SK-N-SH (cell line): ENCODE measurements at regions not wholly inside any gene's neighbourhood (a gene's known extent, or its start where the extent isn't known, plus 50 kb on each side); places are given as distances from the start of the nearest gene placed in this dataset.
"Not testable (repeated sequence)": the region's sequence is repeated elsewhere in the genome, so short reads cannot be mapped to it uniquely, and the experiment has no call there.

Experiments
- CTCF ChIA-PET: fragments of 300-600, 350-600 bp; formaldehyde crosslinking; extraction: SDS; loops from one replicate; lab custom pipeline; 2021; lab: Yijun Ruan, JAX
- POLR2A ChIA-PET: fragments of 350-600 bp; sonication (Branson Sonifier 250); formaldehyde crosslinking; extraction: SDS; loops from one replicate; lab custom pipeline; 2020; ENCODE audit warnings: antibody characterized with exemption, inconsistent platforms; lab: Yijun Ruan, JAX
- DNase-seq: peaks from one replicate; pipeline ENCODE4 v3.0.0; 2012
- H2AFZ ChIP-seq: fragments of 200-600 bp; sonication (generic); 2 replicates; pipeline ENCODE4 v1.8.1; 2016; ENCODE audit warnings: antibody characterized with exemption, mild to moderate bottlenecking, low read depth
- H3F3A ChIP-seq: fragments of 200-600 bp; sonication (generic); replicated peaks from 2 replicates; pipeline ENCODE3; 2016; ENCODE audit warnings: antibody characterized with exemption, mild to moderate bottlenecking; ENCODE audit not compliant: insufficient read depth
- H3K27ac ChIP-seq, 2 experiments: fragments of 200-500 bp in 1 of 2; fragments of 200-600 bp in 1 of 2; sonication (Bioruptor generic) in 1 of 2; sonication (generic), shearing (Covaris generic) in 1 of 2; 2 replicates each; pipeline versions ENCODE4 v1.5.1 to v1.6.1; 2014 to 2016; ENCODE audit warnings: low read depth in 2 of 2, inconsistent platforms in 1 of 2, low read length in 1 of 2, mild to moderate bottlenecking in 1 of 2, mixed read lengths in 1 of 2
- H3K27me3 ChIP-seq: fragments of 200-600 bp; sonication (generic), shearing (Covaris generic); 2 replicates; pipeline ENCODE4 v1.6.1; 2016; ENCODE audit warnings: mixed run types; ENCODE audit not compliant: insufficient read depth
- H3K36me3 ChIP-seq, 2 experiments: fragments of 200-500 bp in 1 of 2; fragments of 200-600 bp in 1 of 2; sonication (Bioruptor generic) in 1 of 2; sonication (generic) in 1 of 2; replicated peaks in 1 of 2; 2 replicates each; pipeline versions ENCODE3 to v1.5.1; 2014 to 2016; ENCODE audit warnings: low read length in 1 of 2, mild to moderate bottlenecking in 1 of 2; ENCODE audit not compliant: insufficient read depth in 2 of 2, control insufficient read depth in 1 of 2
- H3K4me1 ChIP-seq, 2 experiments: fragments of 200-500 bp in 1 of 2; fragments of 200-600 bp in 1 of 2; sonication (Bioruptor generic) in 1 of 2; sonication (generic), shearing (Covaris generic) in 1 of 2; 2 replicates each; pipeline versions ENCODE4 v1.5.1 to v1.6.1; 2014 to 2016; ENCODE audit warnings: low read depth in 1 of 2, low read length in 1 of 2, mixed run types in 1 of 2; ENCODE audit not compliant: insufficient read depth in 2 of 2, control insufficient read depth in 1 of 2
- H3K4me2 ChIP-seq: fragments of 200-600 bp; sonication (generic), shearing (Covaris generic); 2 replicates; pipeline ENCODE4 v1.6.1; 2017; ENCODE audit warnings: mixed run types
- H3K4me3 ChIP-seq, 2 experiments: fragments of 200-500 bp in 1 of 2; fragments of 200-600 bp in 1 of 2; sonication (Bioruptor generic) in 1 of 2; sonication (generic), shearing (Covaris generic) in 1 of 2; 2 replicates each; pipeline versions ENCODE4 v1.5.1 to v1.8.1; 2014 to 2016; ENCODE audit warnings: low read depth in 2 of 2, inconsistent platforms in 1 of 2, low read length in 1 of 2, mild to moderate bottlenecking in 1 of 2, mixed read lengths in 1 of 2, moderate library complexity in 1 of 2
- H3K79me2 ChIP-seq: fragments of 200-600 bp; sonication (generic); 2 replicates; pipeline ENCODE4 v1.8.1; 2017; ENCODE audit warnings: mild to moderate bottlenecking; ENCODE audit not compliant: insufficient read depth
- H3K9ac ChIP-seq: fragments of 200-600 bp; sonication (generic); 2 replicates; pipeline ENCODE4 v1.6.1; 2017; ENCODE audit warnings: mixed run types
- H3K9me2 ChIP-seq: fragments of 200-600 bp; sonication (generic); 2 replicates; pipeline ENCODE4 v1.6.1; 2017; ENCODE audit warnings: mixed run types
- H3K9me3 ChIP-seq: fragments of 200-600 bp; sonication (generic); 2 replicates; pipeline ENCODE4 v1.6.1; 2017; ENCODE audit warnings: mixed run types, mild to moderate bottlenecking, moderate library complexity
- H4K20me1 ChIP-seq: fragments of 200-600 bp; sonication (generic); 2 replicates; pipeline ENCODE4 v1.6.1; 2017; ENCODE audit warnings: mild to moderate bottlenecking, mixed run types; ENCODE audit not compliant: insufficient read depth
- EP300 ChIP-seq, 2 experiments: IDR thresholded peaks; 2 replicates each; pipeline versions ENCODE4 v1.4.0 to v1.6.1; 2012; ENCODE audit warnings: borderline replicate concordance in 1 of 2, low read depth in 1 of 2, low read length in 1 of 2
- FOXJ3 ChIP-seq: sonication (generic); formaldehyde crosslinking; IDR thresholded peaks from 2 replicates; pipeline ENCODE4 v1.5.1; 2020; ENCODE audit warnings: mild to moderate bottlenecking, missing genetic modification reagents
- GATA2 ChIP-seq: sonication (generic); formaldehyde crosslinking; IDR thresholded peaks from 2 replicates; pipeline ENCODE4 v1.5.0; 2020; ENCODE audit warnings: mild to moderate bottlenecking, missing genetic modification reagents
- MXI1 ChIP-seq: IDR thresholded peaks from 2 replicates; pipeline ENCODE4 v1.6.1; 2012; ENCODE audit warnings: mild to moderate bottlenecking, low read depth, low read length, improper control_type of control experiment
- RXRA ChIP-seq: IDR thresholded peaks from 2 replicates; pipeline ENCODE4 v1.4.0; 2012; ENCODE audit warnings: low read depth, mild to moderate bottlenecking, borderline replicate concordance
- SIN3A ChIP-seq: IDR thresholded peaks from 2 replicates; pipeline ENCODE4 v1.6.1; 2012; ENCODE audit warnings: low read depth, mild to moderate bottlenecking, low read length, moderate library complexity, borderline replicate concordance
- YY1 ChIP-seq: IDR thresholded peaks from 2 replicates; pipeline ENCODE4 v1.4.0; 2012; ENCODE audit warnings: low read depth, mild to moderate bottlenecking
- ZBTB33 ChIP-seq: IDR thresholded peaks from 2 replicates; pipeline ENCODE4 v1.4.0; 2012; ENCODE audit warnings: low read depth, borderline replicate concordance
- WGBS: methylation state at CpG from one replicate; pipeline ENCODE4 v1.1.6; 2017; ENCODE audit warnings: low lambda C conversion rate; 5-methylcytosine and 5-hydroxymethylcytosine counted together
- TF ChIP-seq, protein P1 (sequence below): IDR thresholded peaks from 2 replicates; pipeline ENCODE4 v1.4.0; 2012; ENCODE audit warnings: low read depth, borderline replicate concordance
- TF ChIP-seq, protein P2 (sequence below): IDR thresholded peaks from 2 replicates; pipeline ENCODE4; 2012

DNA sequence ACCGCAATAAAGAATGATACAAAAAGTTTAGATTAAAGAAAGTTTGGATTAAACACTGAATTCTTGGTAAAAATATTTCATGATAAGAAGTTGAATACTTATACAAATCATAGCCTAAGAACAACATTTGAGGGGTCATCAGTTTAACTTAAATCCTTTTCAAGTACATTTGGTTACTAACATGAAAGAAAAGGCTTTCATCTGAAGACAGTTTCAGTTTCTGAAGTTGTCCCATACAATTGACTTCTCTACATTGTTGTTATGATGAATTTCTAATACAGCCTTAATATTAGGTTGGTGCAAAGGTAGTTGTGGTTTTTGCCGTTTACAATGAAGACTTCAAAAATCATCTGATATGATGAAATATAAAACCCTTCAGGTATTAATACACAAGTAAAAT lies 317.5 kb upstream of the MAGI2 start (continued):
- TF ChIP-seq SIN3A (no peak), FOXJ3 (CRISPR knock-in tag) (no peak), GATA2 (no peak), EP300 (IDR thresholded peaks at IDR 0.05; ENCODE audit: borderline replicate concordance in 1 of 2, low read depth in 1 of 2, low read length in 1 of 2) (no peak), ZBTB33 (no peak)

- no peak overlapping the region for H3K4me2 ChIP-seq
- H3K9me3 ChIP-seq, result no peaks in the 10 kb centered on the region
- POLR2A ChIA-PET, result no interaction called here
- no peak overlapping the region for H3K27ac ChIP-seq
- no peaks in the 10 kb centered on the region for H4K20me1 ChIP-seq
- TF ChIP-seq EP300 (IDR thresholded peaks at IDR 0.05; ENCODE audit: borderline replicate concordance in 1 of 2, low read depth in 1 of 2, low read length in 1 of 2) (no peak), RXRA (no peak), SIN3A (no peak), MXI1 (no peak), YY1 (no peak), GATA2 (no peak)
- TF ChIP-seq, protein P1, sequence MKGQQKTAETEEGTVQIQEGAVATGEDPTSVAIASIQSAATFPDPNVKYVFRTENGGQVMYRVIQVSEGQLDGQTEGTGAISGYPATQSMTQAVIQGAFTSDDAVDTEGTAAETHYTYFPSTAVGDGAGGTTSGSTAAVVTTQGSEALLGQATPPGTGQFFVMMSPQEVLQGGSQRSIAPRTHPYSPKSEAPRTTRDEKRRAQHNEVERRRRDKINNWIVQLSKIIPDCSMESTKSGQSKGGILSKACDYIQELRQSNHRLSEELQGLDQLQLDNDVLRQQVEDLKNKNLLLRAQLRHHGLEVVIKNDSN, result no peak
- TF ChIP-seq, protein P2, sequence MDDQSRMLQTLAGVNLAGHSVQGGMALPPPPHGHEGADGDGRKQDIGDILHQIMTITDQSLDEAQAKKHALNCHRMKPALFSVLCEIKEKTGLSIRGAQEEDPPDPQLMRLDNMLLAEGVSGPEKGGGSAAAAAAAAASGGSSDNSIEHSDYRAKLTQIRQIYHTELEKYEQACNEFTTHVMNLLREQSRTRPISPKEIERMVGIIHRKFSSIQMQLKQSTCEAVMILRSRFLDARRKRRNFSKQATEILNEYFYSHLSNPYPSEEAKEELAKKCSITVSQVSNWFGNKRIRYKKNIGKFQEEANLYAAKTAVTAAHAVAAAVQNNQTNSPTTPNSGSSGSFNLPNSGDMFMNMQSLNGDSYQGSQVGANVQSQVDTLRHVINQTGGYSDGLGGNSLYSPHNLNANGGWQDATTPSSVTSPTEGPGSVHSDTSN, result no peak
- H3K9ac ChIP-seq, result no peak overlapping the region
- H2AFZ ChIP-seq, result no peak overlapping the region
- no peaks in the 10 kb centered on the region; a peak in 1 of 4 replicates for H3K4me1 ChIP-seq
- H3K36me3 ChIP-seq, result no peaks in the 10 kb centered on the region
- 88% methylated on average over 2 of the region's 2 CpGs for WGBS
- CTCF ChIA-PET, result interaction anchor here (1.0 kb wide), 1 partner anchor 8 kb away, joined by 3 read pairs; no protein-coding TSS in a partner anchor
- H3K27me3 ChIP-seq, result no peaks in the 10 kb centered on the region
- DNase-seq, result no peak
- no peaks in the 10 kb centered on the region for H3F3A ChIP-seq
- H3K9me2 ChIP-seq, result no peaks in the 10 kb centered on the region; the same call in 1 of the 2 replicates
- H3K4me3 ChIP-seq, result no peak overlapping the region
- H3K79me2 ChIP-seq, result no peaks in the 10 kb centered on the region
Observed at GRCh38 chr7:79770063-79770462, 316.6 kb upstream of the MAGI2 start.

DNA sequence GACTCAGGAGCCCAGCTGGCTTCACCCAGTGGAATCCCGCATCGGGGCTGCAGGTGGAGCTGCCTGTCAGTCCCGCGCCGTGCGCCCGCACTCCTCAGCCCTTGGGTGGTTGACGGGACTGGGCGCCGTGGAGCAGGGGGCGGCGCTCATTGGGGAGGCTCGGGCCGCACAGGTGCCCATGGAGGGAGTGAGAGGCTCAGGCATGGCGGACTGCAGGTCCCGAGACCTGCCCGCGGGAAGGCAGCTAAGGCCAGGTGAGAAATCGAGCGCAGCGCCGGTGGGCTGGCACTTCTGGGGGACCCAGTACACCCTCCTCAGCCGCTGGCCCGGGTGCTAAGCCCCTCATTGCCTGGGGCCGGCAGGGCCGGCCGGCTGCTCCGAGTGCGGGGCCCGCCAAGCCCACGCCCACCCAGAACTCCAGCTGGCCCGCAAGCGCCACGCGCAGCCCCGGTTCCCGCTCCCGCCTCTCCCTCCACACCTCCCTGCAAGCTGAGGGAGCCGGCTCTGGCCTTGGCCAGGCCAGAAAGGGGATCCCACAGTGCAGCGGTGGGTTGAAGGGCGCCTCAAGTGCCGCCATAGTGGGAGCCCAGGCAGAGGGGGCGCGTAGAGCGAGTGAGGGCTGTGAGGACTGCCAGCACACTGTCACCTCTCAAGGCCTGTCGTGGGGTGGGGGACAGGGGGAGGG lies 314.6 kb upstream of the MAGI2 start:
- H3K27me3 ChIP-seq, H3K79me2 ChIP-seq, DNase-seq, CTCF ChIA-PET, H3K4me2 ChIP-seq, H3F3A ChIP-seq, H3K4me3 ChIP-seq, H3K4me1 ChIP-seq, H3K9ac ChIP-seq, H3K36me3 ChIP-seq, H3K27ac ChIP-seq, H3K9me2 ChIP-seq, H3K9me3 ChIP-seq, POLR2A ChIA-PET, H2AFZ ChIP-seq, H4K20me1 ChIP-seq: not testable (repeated sequence)
- WGBS, result 92% methylated on average over 23 of the region's 46 CpGs

DNA sequence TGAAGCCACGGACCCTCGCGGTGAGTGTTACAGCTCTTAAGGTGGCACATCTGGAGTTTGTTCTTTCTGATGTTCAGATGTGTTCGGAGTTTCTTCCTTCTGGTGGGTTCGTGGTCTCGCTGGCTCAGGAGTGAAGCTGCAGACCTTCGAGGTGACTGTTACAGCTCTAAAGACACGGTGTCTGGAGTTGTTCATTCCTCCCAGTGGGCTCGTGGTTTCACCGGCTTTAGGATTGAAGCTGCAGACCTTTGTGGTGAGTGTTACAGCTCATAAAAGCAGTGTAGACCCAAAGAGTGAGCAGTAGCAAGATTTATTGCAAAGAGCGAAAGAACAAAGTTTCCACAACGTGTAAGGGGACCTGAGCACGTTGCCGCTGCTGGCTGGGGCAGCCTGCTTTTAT lies 313.7 kb upstream of the MAGI2 start:
- H3K9me3 ChIP-seq, H4K20me1 ChIP-seq, H3K4me1 ChIP-seq, H3K79me2 ChIP-seq, H3K36me3 ChIP-seq, H3K27ac ChIP-seq, H3K4me2 ChIP-seq, H3K9ac ChIP-seq, H3K4me3 ChIP-seq, POLR2A ChIA-PET, CTCF ChIA-PET, H3K27me3 ChIP-seq, H3K9me2 ChIP-seq, H2AFZ ChIP-seq, H3F3A ChIP-seq, DNase-seq: not testable (repeated sequence)
- 86% methylated on average over 14 of the region's 14 CpGs for WGBS
